ENCODE measurements at regions not wholly inside any gene's neighbourhood (a gene's known extent, or its start where the extent isn't known, plus 50 kb on each side); places are given as distances from the start of the nearest gene placed in this dataset.

- TF ChIP-seq, protein P1, sequence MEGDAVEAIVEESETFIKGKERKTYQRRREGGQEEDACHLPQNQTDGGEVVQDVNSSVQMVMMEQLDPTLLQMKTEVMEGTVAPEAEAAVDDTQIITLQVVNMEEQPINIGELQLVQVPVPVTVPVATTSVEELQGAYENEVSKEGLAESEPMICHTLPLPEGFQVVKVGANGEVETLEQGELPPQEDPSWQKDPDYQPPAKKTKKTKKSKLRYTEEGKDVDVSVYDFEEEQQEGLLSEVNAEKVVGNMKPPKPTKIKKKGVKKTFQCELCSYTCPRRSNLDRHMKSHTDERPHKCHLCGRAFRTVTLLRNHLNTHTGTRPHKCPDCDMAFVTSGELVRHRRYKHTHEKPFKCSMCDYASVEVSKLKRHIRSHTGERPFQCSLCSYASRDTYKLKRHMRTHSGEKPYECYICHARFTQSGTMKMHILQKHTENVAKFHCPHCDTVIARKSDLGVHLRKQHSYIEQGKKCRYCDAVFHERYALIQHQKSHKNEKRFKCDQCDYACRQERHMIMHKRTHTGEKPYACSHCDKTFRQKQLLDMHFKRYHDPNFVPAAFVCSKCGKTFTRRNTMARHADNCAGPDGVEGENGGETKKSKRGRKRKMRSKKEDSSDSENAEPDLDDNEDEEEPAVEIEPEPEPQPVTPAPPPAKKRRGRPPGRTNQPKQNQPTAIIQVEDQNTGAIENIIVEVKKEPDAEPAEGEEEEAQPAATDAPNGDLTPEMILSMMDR (IDR thresholded peaks at IDR 0.05), result no peak
- no peak for TF ChIP-seq POLR2A (IDR thresholded peaks at IDR 0.05)
These were observed 1098.8 kb downstream of the TMEM121 start for GRCh38 chr14:106625186-106625585.
